Naive thymus-derived CD4-positive, alpha-beta T cell (primary cell): ENCODE measurements at regions not wholly inside any gene's neighbourhood (a gene's known extent, or its start where the extent isn't known, plus 50 kb on each side); places are given as distances from the start of the nearest gene placed in this dataset.

Experiments used
- ATAC-seq: fragments of 150-1000 bp; cut with Tn5 transposase; 2 replicates; pipeline ENCODE4 v1.10.0; 2021; ENCODE audit warnings: mild to moderate bottlenecking, moderate library complexity
- CTCF ChIA-PET: fragments of 350-600 bp; sonication (Branson Sonifier 250); formaldehyde crosslinking; loops from one replicate; lab custom pipeline; 2021; ENCODE audit warnings: antibody characterized with exemption; lab: Charles Lee
- POLR2A ChIA-PET: fragments of 350-600 bp; sonication (Branson Sonifier 250); formaldehyde crosslinking; loops from one replicate; lab custom pipeline; 2021; ENCODE audit warnings: antibody characterized with exemption, inconsistent platforms; lab: Charles Lee
- DNase-seq, 9 donors: peaks; one replicate each; pipeline versions ENCODE4 v3.0.0 to v3.0.0-alpha.2; 2020 to 2022; ENCODE audit warnings: mixed read lengths in 1 of 9
- H3K27ac ChIP-seq: one replicate; pipeline ENCODE4 v1.7.0; 2013; ENCODE audit warnings: mild to moderate bottlenecking, low read depth, low read length, moderate library complexity
- H3K27me3 ChIP-seq, 2 donors: one replicate each; pipeline ENCODE4 v1.7.0; 2013; ENCODE audit warnings: low read length in 2 of 2, mild to moderate bottlenecking in 2 of 2, moderate library complexity in 2 of 2; ENCODE audit not compliant: control insufficient read depth in 2 of 2, insufficient read depth in 2 of 2
- H3K36me3 ChIP-seq, 3 experiments: 1 replicate in 2 of 3; 2 replicates in 1 of 3; pipeline ENCODE4 v1.7.0; 2013; ENCODE audit warnings: low read length in 3 of 3, mild to moderate bottlenecking in 3 of 3, moderate library complexity in 1 of 3; ENCODE audit not compliant: insufficient read depth in 3 of 3, control insufficient read depth in 2 of 3
- H3K4me1 ChIP-seq, 2 donors: one replicate each; pipeline ENCODE4 v1.7.0; 2013; ENCODE audit warnings: low read length in 2 of 2, mild to moderate bottlenecking in 2 of 2, moderate library complexity in 1 of 2; ENCODE audit not compliant: control insufficient read depth in 2 of 2, insufficient read depth in 2 of 2
- H3K4me3 ChIP-seq: 2 replicates; pipeline ENCODE4 v1.7.0; 2013; ENCODE audit warnings: mild to moderate bottlenecking, low read length
- H3K9me3 ChIP-seq, 3 experiments: 1 replicate in 2 of 3; 2 replicates in 1 of 3; pipeline ENCODE4 v1.7.0; 2013; ENCODE audit warnings: low read length in 3 of 3; ENCODE audit not compliant: control insufficient read depth in 2 of 3
- H3K27ac Mint-ChIP-seq, 9 donors: one replicate each; pipeline ENCODE4 v1.8.0; 2020 to 2022; ENCODE audit warnings: mixed read lengths in 9 of 9, mild to moderate bottlenecking in 8 of 9, moderate library complexity in 5 of 9, inconsistent platforms in 2 of 9
- H3K27me3 Mint-ChIP-seq, 5 donors: one replicate each; pipeline ENCODE4 v1.8.0; 2021 to 2022; ENCODE audit warnings: mixed read lengths in 5 of 5, mild to moderate bottlenecking in 1 of 5
- H3K36me3 Mint-ChIP-seq, 5 donors: one replicate each; pipeline ENCODE4 v1.8.0; 2020 to 2022; ENCODE audit warnings: mixed read lengths in 5 of 5, mild to moderate bottlenecking in 3 of 5, inconsistent platforms in 1 of 5
- H3K4me1 Mint-ChIP-seq, 7 donors: one replicate each; pipeline ENCODE4 v1.8.0; 2020 to 2022; ENCODE audit warnings: mixed read lengths in 7 of 7, mild to moderate bottlenecking in 3 of 7, inconsistent platforms in 1 of 7
- H3K4me3 Mint-ChIP-seq, 10 donors: one replicate each; pipeline ENCODE4 v1.8.0; 2020 to 2022; ENCODE audit warnings: mild to moderate bottlenecking in 10 of 10, mixed read lengths in 10 of 10, moderate library complexity in 6 of 10, inconsistent platforms in 2 of 10
- H3K9me3 Mint-ChIP-seq, 11 donors: one replicate each; pipeline ENCODE4 v1.8.0; 2020 to 2022; ENCODE audit warnings: mixed read lengths in 11 of 11, mild to moderate bottlenecking in 4 of 11, inconsistent platforms in 1 of 11, moderate library complexity in 1 of 11
- intact Hi-C, 2 donors: fragments of 100-400 bp; cut with micrococcal nuclease; formaldehyde crosslinking; loops; one replicate each; pipeline ENCODE4 v1.15.1; 2023

DNA sequence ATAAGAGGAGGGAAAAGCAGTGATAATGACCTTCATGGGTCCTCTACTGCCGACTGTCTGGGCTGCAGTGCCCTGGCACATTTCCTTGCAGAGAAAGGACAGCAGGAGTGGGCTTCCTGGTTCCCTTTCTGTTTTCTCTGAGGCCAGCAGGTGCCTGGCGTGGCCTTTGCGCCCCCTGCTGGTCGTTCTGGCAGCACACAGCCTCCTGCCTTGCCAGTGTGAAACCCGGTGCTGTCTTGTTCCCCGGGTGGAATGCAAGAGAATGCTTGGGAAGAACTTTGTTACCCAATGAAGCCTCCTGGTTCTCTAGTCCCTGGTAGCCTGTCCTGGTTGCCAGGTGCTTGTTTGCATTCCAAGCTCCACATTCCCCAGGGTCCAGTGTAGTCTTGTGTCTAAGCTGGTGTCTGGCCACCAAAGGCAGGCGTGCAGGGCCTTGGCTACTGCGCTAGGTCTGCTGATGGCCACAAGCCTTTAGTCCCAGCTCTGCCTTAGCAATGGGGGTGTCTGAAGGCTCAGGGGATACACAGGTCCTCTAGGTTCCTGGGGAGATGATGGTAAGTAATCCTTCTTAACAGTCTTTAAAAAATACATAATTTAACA is 1392.4 kb upstream of the TMEM132C start:
- POLR2A ChIA-PET = no interaction called here
- no peaks in the 10 kb centered on the region for H3K36me3 Mint-ChIP-seq

DNA sequence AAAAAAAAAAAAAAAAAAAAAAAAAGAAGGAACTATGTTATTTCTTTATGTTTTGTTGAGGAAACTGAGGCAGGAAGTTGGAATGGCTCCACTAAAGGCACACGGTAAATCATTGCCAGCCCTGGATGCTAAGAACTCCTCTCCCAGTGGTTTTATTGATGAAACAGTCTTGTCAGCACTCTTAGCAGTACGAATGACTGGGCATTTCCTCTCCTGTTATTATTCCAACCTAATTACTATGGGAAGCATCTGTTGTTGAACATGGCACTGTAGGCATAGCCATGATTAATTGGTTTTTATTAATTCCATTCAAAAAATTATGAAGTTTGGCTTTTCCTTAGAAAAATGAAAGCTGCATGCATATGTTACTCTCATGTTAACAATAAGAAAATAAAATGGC is 1387.1 kb upstream of the TMEM132C start:
- intact Hi-C loops = loop anchor here in 1 of 2 donors (10.0 kb wide), 2 partner anchors 535 to 1345 kb away; no protein-coding TSS in a partner anchor
- H3K4me3 ChIP-seq = no peak overlapping the region
- Mint-ChIP-seq H3K9me3 (peaks cover 0 to 9% (median 0%) of the 10 kb centered on the region in 11 donors), H3K27me3 (peaks cover 0 to 7% (median 4%) of the 10 kb centered on the region in 5 donors), H3K4me1 (no peaks in the 10 kb centered on the region), H3K36me3 (no peaks in the 10 kb centered on the region), H3K4me3 (no peak overlapping the region), H3K27ac (no peak overlapping the region)
- H3K27ac ChIP-seq = no peak overlapping the region
- H3K36me3 ChIP-seq = no peaks in the 10 kb centered on the region
- ChIA-PET CTCF (no interaction called here), POLR2A (no interaction called here)
- no peaks in the 10 kb centered on the region for H3K27me3 ChIP-seq
- ATAC-seq = no peak
- no peaks in the 10 kb centered on the region for H3K9me3 ChIP-seq
- H3K4me1 ChIP-seq = no peaks in the 10 kb centered on the region
- DNase-seq = no peak

More for the DNA sequence above, 1392.4 kb upstream of the TMEM132C start:
- intact Hi-C loops = loop anchor here (2.0 to 10.0 kb wide), 6 partner anchors 530 to 1692 kb away; no protein-coding TSS in a partner anchor
- peaks cover 0 to 1% (median 0%) of the 10 kb centered on the region in 11 donors for H3K9me3 Mint-ChIP-seq
- Histone ChIP-seq H3K9me3 (no peaks in the 10 kb centered on the region), H3K27ac (no peak overlapping the region), H3K36me3 (no peaks in the 10 kb centered on the region), H3K4me1 (no peaks in the 10 kb centered on the region), H3K4me3 (no peak overlapping the region), H3K27me3 (no peaks in the 10 kb centered on the region)
- no peak overlapping the region for H3K27ac Mint-ChIP-seq
- H3K4me3 Mint-ChIP-seq = no peak overlapping the region
- ATAC-seq (peak; percentile 53), DNase-seq (peak in 8 of 9 donors; percentile 15 to 58 (median 40))
- H3K27me3 Mint-ChIP-seq = peaks cover 0 to 9% (median 4%) of the 10 kb centered on the region in 5 donors
- peaks cover 0 to 4% (median 0%) of the 10 kb centered on the region in 7 donors for H3K4me1 Mint-ChIP-seq
- CTCF ChIA-PET = interaction anchor here (1.2 to 1.5 kb wide), 3 partner anchors 126 to 1691 kb away, joined by 3 to 4 read pairs (median 4); no protein-coding TSS in a partner anchor

DNA sequence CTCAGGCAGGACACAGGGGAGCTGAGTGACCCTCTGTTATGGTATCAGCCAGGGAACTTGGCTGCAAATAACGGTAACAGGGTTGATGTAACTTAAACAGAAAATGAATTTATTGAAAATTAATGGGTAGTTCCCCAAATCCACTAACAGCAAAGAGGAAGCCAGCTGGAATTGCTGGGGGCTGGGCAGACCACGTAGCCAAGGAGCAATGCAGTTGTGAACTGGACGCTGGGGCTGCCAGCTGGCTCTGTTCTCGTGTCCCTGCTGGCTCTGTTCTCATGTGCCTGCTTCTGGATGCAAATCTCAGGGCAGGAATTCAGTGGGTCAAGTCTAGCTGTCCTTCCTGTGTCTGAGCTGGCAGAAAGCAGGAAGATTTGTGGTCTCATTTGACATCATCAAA is 1383.3 kb upstream of the TMEM132C start:
- Histone ChIP-seq H3K27ac (no peak overlapping the region), H3K4me1 (no peaks in the 10 kb centered on the region), H3K4me3 (no peak overlapping the region), H3K9me3 (no peaks in the 10 kb centered on the region), H3K36me3 (no peaks in the 10 kb centered on the region), H3K27me3 (no peaks in the 10 kb centered on the region)
- ATAC-seq (no peak), DNase-seq (no peak)
- Mint-ChIP-seq H3K4me1 (no peaks in the 10 kb centered on the region), H3K27me3 (peaks cover 0 to 8% (median 3%) of the 10 kb centered on the region in 5 donors), H3K36me3 (no peaks in the 10 kb centered on the region), H3K9me3 (peaks cover 0 to 11% (median 0%) of the 10 kb centered on the region in 11 donors), H3K27ac (no peak overlapping the region), H3K4me3 (no peak overlapping the region)
- intact Hi-C loops = no loop called here
- CTCF ChIA-PET = no interaction called here
- POLR2A ChIA-PET = no interaction called here

DNA sequence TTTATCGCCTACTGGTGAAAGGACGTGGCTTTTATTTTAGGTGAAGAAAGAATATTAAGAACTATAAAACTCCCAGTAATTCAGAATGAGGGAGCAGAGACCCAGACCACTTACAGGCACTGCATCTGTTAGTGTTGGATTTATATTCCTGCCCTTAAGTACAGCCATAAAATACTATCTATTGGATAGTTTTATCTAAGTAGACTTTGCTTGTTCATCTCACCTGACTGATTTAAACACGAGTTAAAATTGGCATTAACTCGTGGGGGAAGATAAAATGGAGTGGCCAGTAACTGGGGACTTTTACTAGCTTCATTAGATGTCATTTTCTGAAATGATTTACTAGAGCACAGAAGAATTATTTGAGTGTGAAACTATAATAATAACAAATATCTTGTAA is 1377.5 kb upstream of the TMEM132C start:
- intact Hi-C loops = no loop called here
- DNase-seq (no peak), ATAC-seq (no peak)
- H3K4me3 Mint-ChIP-seq = no peak overlapping the region
- CTCF ChIA-PET = no interaction called here
- Histone ChIP-seq H3K36me3 (no peaks in the 10 kb centered on the region), H3K27me3 (no peaks in the 10 kb centered on the region), H3K27ac (no peak overlapping the region), H3K4me1 (no peaks in the 10 kb centered on the region), H3K9me3 (peaks cover 0 to 4% (median 0%) of the 10 kb centered on the region in 3 experiments), H3K4me3 (no peak overlapping the region)
- H3K27ac Mint-ChIP-seq = no peak overlapping the region
- H3K9me3 Mint-ChIP-seq = peaks cover 0 to 16% (median 7%) of the 10 kb centered on the region in 11 donors
- POLR2A ChIA-PET = no interaction called here
- peaks cover 0 to 9% (median 0%) of the 10 kb centered on the region in 5 donors for H3K27me3 Mint-ChIP-seq
- no peaks in the 10 kb centered on the region for H3K36me3 Mint-ChIP-seq
- H3K4me1 Mint-ChIP-seq = no peaks in the 10 kb centered on the region

DNA sequence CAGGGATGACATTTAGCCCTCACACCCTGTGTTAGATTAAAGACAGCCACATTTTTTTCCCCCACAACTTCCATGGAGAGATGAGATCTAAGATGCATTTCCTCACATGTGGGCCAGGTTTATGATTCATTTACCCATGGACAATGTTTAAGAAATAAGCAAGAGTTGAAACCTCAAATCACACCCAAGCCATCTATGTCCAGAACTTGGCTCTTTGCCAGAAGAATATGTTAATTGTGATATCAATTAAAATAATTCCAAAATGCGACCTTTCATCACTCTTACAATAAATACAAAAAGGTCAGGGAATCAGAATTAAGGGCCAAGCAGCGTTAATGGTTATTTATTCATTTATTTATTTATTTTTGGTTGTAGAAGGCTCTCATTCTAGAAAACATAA is 1376.9 kb upstream of the TMEM132C start:
- Histone ChIP-seq H3K4me1 (no peaks in the 10 kb centered on the region), H3K4me3 (no peak overlapping the region), H3K27ac (no peak overlapping the region), H3K27me3 (no peaks in the 10 kb centered on the region), H3K9me3 (peaks cover 0 to 4% (median 0%) of the 10 kb centered on the region in 3 experiments), H3K36me3 (no peaks in the 10 kb centered on the region)
- intact Hi-C loops = no loop called here
- Mint-ChIP-seq H3K4me3 (no peak overlapping the region), H3K4me1 (no peaks in the 10 kb centered on the region), H3K27me3 (peaks cover 0 to 9% (median 0%) of the 10 kb centered on the region in 5 donors), H3K9me3 (peaks cover 0 to 16% (median 4%) of the 10 kb centered on the region in 11 donors), H3K36me3 (no peaks in the 10 kb centered on the region), H3K27ac (no peak overlapping the region)
- DNase-seq (no peak), ATAC-seq (no peak)
- CTCF ChIA-PET = no interaction called here
- POLR2A ChIA-PET = no interaction called here

DNA sequence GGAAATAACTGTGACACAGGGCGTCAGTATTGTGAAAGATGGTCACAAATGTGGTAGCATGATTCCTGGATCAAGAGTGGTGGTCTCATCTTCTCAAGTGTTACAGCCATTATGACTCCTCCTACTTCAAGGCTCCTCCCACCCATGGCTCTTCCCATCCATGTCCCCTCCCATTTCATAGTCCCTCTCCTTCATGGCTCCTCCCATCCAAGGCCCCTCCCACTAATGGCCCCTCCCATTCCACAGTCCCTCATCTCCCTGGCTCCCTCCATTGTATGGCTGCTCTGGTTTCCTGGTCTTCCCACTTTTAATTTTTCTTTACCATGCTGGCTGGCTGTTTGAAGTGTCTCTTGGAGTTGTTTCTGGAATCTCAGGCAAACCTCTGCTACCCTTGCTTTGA is 1375.2 kb upstream of the TMEM132C start:
- Histone ChIP-seq H3K36me3 (no peaks in the 10 kb centered on the region), H3K4me3 (no peak overlapping the region), H3K27ac (no peak overlapping the region), H3K27me3 (peaks cover 0 to 2% of the 10 kb centered on the region in 2 donors), H3K4me1 (no peaks in the 10 kb centered on the region), H3K9me3 (peaks cover 0 to 4% (median 0%) of the 10 kb centered on the region in 3 experiments)
- Mint-ChIP-seq H3K27me3 (peaks cover 0 to 14% (median 4%) of the 10 kb centered on the region in 5 donors), H3K27ac (no peak overlapping the region), H3K9me3 (peaks cover 2 to 15% (median 6%) of the 10 kb centered on the region in 11 donors), H3K4me1 (no peaks in the 10 kb centered on the region), H3K36me3 (no peaks in the 10 kb centered on the region), H3K4me3 (no peak overlapping the region)
- CTCF ChIA-PET = no interaction called here
- intact Hi-C loops = no loop called here
- DNase-seq (no peak), ATAC-seq (no peak)
- POLR2A ChIA-PET = no interaction called here
